NCI-H2196 (cell line): ENCODE measurements at regions not wholly inside any gene's neighbourhood (a gene's known extent, or its start where the extent isn't known, plus 50 kb on each side); places are given as distances from the start of the nearest gene placed in this dataset.

Experiments
- DNase-seq: peaks from one replicate; lab custom pipeline; 2025; ENCODE audit not compliant: unreplicated experiment; lab: John Stamatoyannopoulos, UW

GRCh38 chr10:128312250-128312649 is 186.0 kb upstream of the MKI67 start:
- DNase-seq, result no peak

DNA sequence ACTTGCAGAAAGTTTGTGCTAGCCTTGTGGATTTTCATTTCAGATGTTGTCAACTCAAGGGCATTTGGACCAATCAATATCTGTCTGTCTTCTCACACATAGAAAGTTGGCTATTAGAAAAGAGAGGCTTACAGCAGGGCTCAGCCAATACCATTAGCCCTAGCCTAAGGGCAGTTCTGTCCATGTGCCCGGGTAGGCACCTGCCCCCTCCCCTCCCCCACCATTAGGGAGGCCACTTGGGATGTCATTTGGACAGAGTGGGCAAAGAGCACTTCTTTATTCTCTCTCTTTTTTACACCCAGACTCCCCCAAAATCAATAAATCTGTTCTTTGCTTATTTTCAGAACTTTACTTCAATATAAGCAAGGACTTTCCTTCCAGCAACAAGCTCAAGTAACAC is 188.5 kb upstream of the MKI67 start:
- DNase-seq, result no peak

- no peak for DNase-seq
Measured at GRCh38 chr10:128316121-128316726, 190.0 kb upstream of the MKI67 start.

- DNase-seq, result no peak
Measured at GRCh38 chr10:128316925-128317324, 190.7 kb upstream of the MKI67 start.

- no peak for DNase-seq
Measured at GRCh38 chr10:128318366-128318765, 192.1 kb upstream of the MKI67 start.

GRCh38 chr10:128318913-128319312 is 192.7 kb upstream of the MKI67 start:
- no peak for DNase-seq

GRCh38 chr10:128322106-128322505 is 195.9 kb upstream of the MKI67 start:
- no peak for DNase-seq

DNA sequence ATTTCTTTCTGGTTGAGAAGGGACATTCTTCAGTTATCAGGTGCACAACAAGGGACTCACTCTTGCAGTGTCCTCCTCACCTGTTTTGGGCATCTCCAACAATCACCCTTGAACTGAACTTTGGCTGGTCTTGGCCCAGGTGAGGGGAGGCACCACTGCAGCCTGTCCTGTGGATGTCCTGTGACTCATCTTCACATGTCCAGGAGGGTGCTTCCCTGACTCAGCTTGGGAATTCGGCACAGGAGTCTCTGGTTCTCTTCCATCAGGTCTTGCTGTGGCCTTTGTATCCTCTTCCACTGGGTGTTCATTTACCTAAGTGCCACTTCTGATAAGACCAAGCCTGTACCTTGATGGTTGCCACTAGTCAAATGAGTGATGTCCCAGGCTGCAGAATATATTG is 196.7 kb upstream of the MKI67 start:
- DNase-seq, result no peak

GRCh38 chr10:128324058-128324827 is 198.0 kb upstream of the MKI67 start:
- no peak for DNase-seq

GRCh38 chr10:128325788-128326187 is 199.6 kb upstream of the MKI67 start:
- DNase-seq, result no peak

- DNase-seq, result no peak
Measured at GRCh38 chr10:128326251-128326650, 200.0 kb upstream of the MKI67 start.

DNA sequence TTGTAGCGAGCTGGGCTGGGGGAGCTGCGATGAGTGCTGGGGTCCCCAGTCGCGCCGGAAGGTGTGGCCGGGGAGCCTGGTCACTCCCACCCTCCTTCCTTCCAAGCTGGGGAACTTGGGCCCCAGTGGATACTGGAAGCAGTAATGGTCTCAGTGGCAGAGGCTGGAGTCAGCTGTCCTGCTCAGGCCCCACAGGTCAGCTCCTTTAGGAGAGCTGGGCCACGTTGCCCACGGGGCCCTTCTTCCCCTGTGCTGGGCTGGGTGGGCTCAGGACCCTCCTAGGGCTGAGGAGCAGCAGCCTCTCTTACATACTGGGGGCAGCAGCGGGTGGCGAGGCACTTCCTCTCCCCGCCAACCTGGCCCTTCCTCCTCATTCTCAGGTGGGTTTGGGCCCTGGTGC is 200.6 kb upstream of the MKI67 start:
- no peak for DNase-seq

- DNase-seq, result no peak
Measured at GRCh38 chr10:128336401-128336800, 210.2 kb upstream of the MKI67 start.

DNA sequence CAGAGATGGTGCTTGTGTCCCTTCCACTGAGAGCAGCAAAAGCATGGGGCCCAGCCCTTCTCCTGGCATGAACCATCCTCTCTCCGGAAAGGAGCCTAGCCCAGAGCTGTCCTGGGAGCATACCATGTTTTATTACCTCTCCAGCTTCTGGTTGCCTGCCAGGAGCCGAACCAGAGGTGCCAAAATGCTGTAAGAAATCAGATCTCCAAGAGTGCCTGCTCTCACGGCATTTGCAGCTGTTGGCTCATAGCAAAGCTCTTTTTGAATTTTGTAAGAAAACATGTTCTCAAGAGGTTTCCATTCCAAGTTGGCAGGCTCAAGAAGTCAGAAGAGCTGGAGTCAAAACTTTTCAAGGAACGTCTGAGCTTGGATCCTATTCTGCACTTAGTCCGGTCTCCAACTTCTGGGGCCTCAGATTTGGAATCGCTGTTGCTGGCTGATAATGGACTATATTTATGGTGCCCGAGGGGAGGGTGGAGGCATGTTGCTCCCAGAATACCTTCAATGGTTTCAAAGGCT is 211.7 kb upstream of the MKI67 start:
- no peak for DNase-seq

DNA sequence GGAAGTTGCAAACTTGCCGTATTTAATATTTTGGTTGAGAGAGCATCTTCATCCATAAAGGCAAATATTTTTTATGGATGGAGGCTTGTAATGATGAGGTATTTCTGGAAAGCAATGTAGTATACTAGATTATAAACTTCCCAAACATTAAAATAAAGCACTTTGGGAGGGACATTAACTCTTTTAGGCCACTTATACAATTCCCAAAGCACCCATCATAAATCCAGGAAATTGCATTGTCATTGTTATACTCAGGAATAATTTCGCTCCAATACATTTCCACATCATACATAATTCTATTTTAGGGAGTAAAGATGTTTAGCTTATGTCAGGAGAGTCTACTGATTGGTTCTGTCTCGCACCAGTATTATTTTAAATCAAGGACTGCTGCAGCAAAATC is 212.7 kb upstream of the MKI67 start:
- no peak for DNase-seq

- DNase-seq, result no peak
Measured at GRCh38 chr10:128339753-128340152, 213.5 kb upstream of the MKI67 start.

DNA sequence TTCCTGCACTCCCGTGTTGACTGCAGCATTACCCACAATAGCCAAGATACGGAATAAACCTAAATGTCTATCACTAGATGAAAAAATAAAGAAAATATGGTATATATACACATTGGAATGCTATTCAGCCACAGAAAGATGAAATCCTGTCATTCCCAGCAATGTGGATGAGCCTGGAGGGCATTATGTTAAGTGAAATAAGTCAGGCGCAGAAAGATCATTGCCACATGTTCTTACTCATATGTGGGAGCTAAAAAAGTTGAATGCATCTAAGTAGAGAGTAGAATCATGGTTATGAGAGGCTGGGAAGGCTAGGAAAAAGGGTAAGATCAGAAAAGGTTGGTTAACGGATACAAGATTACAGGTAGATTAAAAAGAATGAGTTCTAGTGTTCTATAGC is 219.1 kb upstream of the MKI67 start:
- DNase-seq, result no peak

DNA sequence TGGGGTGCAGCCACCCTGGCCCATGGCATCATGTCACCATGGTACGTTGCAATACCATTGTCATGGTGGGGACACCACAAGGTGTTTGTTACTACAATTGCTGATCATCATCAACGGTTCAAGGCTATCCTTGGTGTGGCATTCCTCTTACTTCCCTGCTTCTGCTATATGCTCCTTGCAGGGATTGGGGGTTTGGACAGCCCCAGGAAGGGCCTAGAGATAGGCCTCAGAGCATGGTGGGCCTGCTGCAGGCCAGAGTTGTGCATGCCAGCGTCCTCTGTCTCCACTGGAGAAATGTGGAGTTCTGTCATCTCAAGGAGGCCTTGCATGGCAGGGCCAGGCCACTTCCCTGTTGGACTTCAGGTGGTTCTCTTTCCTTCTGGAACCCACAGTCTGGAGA is 234.6 kb upstream of the MKI67 start:
- no peak for DNase-seq

- no peak for DNase-seq
Measured at GRCh38 chr10:128361487-128361886, 235.3 kb upstream of the MKI67 start.

GRCh38 chr10:128362514-128362913 is 236.3 kb upstream of the MKI67 start:
- DNase-seq, result no peak

GRCh38 chr10:128364631-128365030 is 238.4 kb upstream of the MKI67 start:
- DNase-seq, result no peak

- DNase-seq, result no peak
Measured at GRCh38 chr10:128365156-128365725, 239.0 kb upstream of the MKI67 start.
